ENCODE measurements at regions not wholly inside any gene's neighbourhood (a gene's known extent, or its start where the extent isn't known, plus 50 kb on each side); places are given as distances from the start of the nearest gene placed in this dataset.
A peak's percentile ranks its signal among the peaks of the same experiment; 100 is the strongest.

DNA sequence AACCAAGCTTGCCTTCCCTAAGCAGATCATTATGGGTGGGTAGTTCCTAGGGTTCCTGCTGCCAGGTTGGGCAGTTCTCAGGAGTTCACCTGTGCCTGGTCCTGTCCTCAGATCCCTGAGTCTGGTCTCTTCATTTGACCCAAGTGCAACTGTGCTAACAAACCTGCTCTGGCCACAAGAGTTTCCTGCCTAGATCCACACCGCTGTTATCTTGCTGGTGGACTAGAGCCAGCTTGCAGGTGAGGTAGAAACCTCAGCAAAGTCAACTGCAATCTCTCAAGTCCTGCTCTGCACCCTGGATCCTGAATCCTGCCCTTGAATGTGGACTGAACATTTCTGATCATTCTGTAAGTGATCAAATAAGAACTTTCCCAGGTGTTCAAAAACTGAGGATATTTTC, 191.8 kb upstream of the LRFN2 start:
- H3K36me3 Mint-ChIP-seq (ENCODE audit: unreplicated experiment) = no peaks in the 10 kb centered on the region
- H3K9me3 Mint-ChIP-seq (ENCODE audit: unreplicated experiment) = no peaks in the 10 kb centered on the region
- peaks cover 2% of the 10 kb centered on the region for H3K27me3 Mint-ChIP-seq (ENCODE audit: unreplicated experiment)
- no peak overlapping the region for H3K4me3 Mint-ChIP-seq (ENCODE audit: unreplicated experiment)
- no peak for DNase-seq
- no peak overlapping the region for H3K27ac Mint-ChIP-seq (ENCODE audit: unreplicated experiment)
- TF ChIP-seq, protein P1, sequence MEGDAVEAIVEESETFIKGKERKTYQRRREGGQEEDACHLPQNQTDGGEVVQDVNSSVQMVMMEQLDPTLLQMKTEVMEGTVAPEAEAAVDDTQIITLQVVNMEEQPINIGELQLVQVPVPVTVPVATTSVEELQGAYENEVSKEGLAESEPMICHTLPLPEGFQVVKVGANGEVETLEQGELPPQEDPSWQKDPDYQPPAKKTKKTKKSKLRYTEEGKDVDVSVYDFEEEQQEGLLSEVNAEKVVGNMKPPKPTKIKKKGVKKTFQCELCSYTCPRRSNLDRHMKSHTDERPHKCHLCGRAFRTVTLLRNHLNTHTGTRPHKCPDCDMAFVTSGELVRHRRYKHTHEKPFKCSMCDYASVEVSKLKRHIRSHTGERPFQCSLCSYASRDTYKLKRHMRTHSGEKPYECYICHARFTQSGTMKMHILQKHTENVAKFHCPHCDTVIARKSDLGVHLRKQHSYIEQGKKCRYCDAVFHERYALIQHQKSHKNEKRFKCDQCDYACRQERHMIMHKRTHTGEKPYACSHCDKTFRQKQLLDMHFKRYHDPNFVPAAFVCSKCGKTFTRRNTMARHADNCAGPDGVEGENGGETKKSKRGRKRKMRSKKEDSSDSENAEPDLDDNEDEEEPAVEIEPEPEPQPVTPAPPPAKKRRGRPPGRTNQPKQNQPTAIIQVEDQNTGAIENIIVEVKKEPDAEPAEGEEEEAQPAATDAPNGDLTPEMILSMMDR (IDR thresholded peaks at IDR 0.05; ENCODE audit: partially characterized antibody, unreplicated experiment) = no peak
- H3K4me1 Mint-ChIP-seq (ENCODE audit: low read depth, unreplicated experiment) = no peaks in the 10 kb centered on the region

DNA sequence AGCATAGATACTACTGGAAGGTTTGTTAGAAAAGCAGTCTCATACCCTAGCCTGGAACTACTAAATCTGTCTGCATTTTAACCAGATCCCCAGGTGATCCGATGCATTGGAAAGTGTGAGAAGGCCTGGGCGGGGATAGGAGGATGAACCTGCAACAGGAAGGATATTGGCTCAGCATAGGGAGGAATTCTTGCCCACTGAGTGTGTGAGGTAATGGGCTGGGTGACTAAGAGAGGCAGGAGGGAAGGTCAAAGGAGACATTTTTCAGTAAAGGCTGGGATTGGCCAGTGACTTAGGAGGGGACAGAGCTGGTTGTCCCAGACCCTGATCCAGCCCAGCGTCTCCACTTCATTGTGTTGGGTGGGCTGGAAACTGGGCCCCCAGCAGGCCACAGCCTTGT, 191.0 kb upstream of the LRFN2 start:
- H3K4me3 Mint-ChIP-seq (ENCODE audit: unreplicated experiment) = no peak overlapping the region
- H3K27me3 Mint-ChIP-seq (ENCODE audit: unreplicated experiment) = peaks cover 2% of the 10 kb centered on the region
- H3K36me3 Mint-ChIP-seq (ENCODE audit: unreplicated experiment) = no peaks in the 10 kb centered on the region
- no peak for DNase-seq
- no peaks in the 10 kb centered on the region for H3K9me3 Mint-ChIP-seq (ENCODE audit: unreplicated experiment)
- no peaks in the 10 kb centered on the region for H3K4me1 Mint-ChIP-seq (ENCODE audit: low read depth, unreplicated experiment)
- H3K27ac Mint-ChIP-seq (ENCODE audit: unreplicated experiment) = no peak overlapping the region
- TF ChIP-seq, protein P1 (IDR thresholded peaks at IDR 0.05; ENCODE audit: partially characterized antibody, unreplicated experiment) = no peak

DNA sequence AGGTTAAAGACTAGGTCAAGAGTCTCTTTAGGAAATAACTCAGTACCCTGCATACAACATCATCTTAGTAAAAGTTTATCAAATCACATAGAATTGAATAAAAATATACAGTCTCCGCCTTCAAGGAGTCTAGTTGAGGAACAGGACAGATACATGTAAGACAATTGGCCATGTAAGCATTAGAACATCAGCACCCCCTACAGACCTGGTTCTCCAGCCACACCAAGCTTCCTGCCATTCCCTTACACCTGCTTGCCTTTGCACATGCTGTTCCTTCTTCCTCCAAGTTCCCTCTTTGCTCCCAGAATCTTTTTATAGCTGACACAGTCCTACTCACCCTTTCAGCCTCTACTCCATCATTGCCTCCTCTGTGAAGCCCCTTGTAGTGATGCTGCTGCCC, 187.8 kb upstream of the LRFN2 start:
- no peaks in the 10 kb centered on the region for H3K4me1 Mint-ChIP-seq (ENCODE audit: low read depth, unreplicated experiment)
- H3K36me3 Mint-ChIP-seq (ENCODE audit: unreplicated experiment) = peaks cover 9% of the 10 kb centered on the region
- DNase-seq = no peak
- TF ChIP-seq, protein P1 (IDR thresholded peaks at IDR 0.05; ENCODE audit: partially characterized antibody, unreplicated experiment) = no peak
- peaks cover 2% of the 10 kb centered on the region for H3K9me3 Mint-ChIP-seq (ENCODE audit: unreplicated experiment)
- H3K27ac Mint-ChIP-seq (ENCODE audit: unreplicated experiment) = no peak overlapping the region
- no peak overlapping the region for H3K4me3 Mint-ChIP-seq (ENCODE audit: unreplicated experiment)
- H3K27me3 Mint-ChIP-seq (ENCODE audit: unreplicated experiment) = peaks cover 2% of the 10 kb centered on the region

DNA sequence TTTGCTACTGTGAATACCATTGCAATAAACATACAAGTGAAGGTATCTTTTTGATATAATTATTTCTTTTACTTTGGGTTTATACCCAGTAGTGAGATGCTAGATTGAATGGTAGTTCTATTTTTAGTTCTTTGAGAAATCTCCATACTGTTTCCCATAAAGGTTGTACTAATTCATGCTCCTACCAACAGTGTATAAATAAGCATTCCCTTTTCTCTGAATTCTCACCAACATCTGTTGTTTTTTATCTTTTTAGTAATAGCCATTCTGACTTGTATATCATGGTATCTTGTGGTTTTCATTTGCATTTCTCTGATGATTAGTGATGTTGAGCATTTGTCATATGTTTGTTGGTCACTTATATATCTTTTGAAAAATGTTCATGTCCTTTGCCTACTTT, 183.6 kb upstream of the LRFN2 start:
- peaks cover 4% of the 10 kb centered on the region for H3K9me3 Mint-ChIP-seq (ENCODE audit: unreplicated experiment)
- TF ChIP-seq, protein P1 (IDR thresholded peaks at IDR 0.05; ENCODE audit: partially characterized antibody, unreplicated experiment) = no peak
- H3K4me3 Mint-ChIP-seq (ENCODE audit: unreplicated experiment) = no peak overlapping the region
- no peak overlapping the region for H3K27ac Mint-ChIP-seq (ENCODE audit: unreplicated experiment)
- H3K36me3 Mint-ChIP-seq (ENCODE audit: unreplicated experiment) = peaks cover 9% of the 10 kb centered on the region
- H3K4me1 Mint-ChIP-seq (ENCODE audit: low read depth, unreplicated experiment) = no peaks in the 10 kb centered on the region
- peaks cover 4% of the 10 kb centered on the region for H3K27me3 Mint-ChIP-seq (ENCODE audit: unreplicated experiment)
- DNase-seq = no peak

DNA sequence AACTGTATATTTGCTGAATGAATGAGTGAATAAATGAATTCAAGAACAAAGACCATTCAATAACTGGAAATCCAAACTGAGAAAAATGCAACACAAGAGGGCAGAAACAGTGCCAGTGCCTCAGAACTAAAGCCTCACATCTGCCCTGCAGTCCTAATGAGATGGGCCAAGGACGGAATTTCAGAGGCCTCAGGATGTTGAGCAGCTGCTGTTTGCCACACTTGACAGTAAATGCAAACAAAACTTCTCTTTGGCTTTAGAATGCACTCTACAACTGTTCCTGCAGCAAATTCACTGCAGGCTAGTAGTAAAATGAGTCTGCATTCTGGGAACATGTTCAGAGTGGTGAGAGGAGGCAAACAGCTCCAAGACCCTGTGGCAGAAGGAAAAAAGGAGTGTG, 177.6 kb upstream of the LRFN2 start:
- TF ChIP-seq, protein P1 (IDR thresholded peaks at IDR 0.05; ENCODE audit: partially characterized antibody, unreplicated experiment) = no peak
- no peak for DNase-seq
- peaks cover 2% of the 10 kb centered on the region for H3K9me3 Mint-ChIP-seq (ENCODE audit: unreplicated experiment)
- H3K27me3 Mint-ChIP-seq (ENCODE audit: unreplicated experiment) = peaks cover 5% of the 10 kb centered on the region
- H3K27ac Mint-ChIP-seq (ENCODE audit: unreplicated experiment) = no peak overlapping the region
- H3K4me1 Mint-ChIP-seq (ENCODE audit: low read depth, unreplicated experiment) = peaks cover 8% of the 10 kb centered on the region
- H3K4me3 Mint-ChIP-seq (ENCODE audit: unreplicated experiment) = peak overlapping the region; percentile 21
- H3K36me3 Mint-ChIP-seq (ENCODE audit: unreplicated experiment) = no peaks in the 10 kb centered on the region

All from glutamatergic neuron (in vitro differentiated cells).